Panc1 (cell line): ENCODE measurements at regions not wholly inside any gene's neighbourhood (a gene's known extent, or its start where the extent isn't known, plus 50 kb on each side); places are given as distances from the start of the nearest gene placed in this dataset.

ENCODE experiments used
- TCF7L2 ChIP-seq: IDR thresholded peaks from 2 replicates; pipeline ENCODE4 v1.6.1; 2011; ENCODE audit warnings: mild to moderate bottlenecking, low read depth, low read length, inconsistent platforms
- TF ChIP-seq, protein P1 (sequence below): fragments of 450-650 bp; IDR thresholded peaks from 2 replicates; pipeline ENCODE4 v1.5.1; 2017; ENCODE audit warnings: mild to moderate bottlenecking

DNA sequence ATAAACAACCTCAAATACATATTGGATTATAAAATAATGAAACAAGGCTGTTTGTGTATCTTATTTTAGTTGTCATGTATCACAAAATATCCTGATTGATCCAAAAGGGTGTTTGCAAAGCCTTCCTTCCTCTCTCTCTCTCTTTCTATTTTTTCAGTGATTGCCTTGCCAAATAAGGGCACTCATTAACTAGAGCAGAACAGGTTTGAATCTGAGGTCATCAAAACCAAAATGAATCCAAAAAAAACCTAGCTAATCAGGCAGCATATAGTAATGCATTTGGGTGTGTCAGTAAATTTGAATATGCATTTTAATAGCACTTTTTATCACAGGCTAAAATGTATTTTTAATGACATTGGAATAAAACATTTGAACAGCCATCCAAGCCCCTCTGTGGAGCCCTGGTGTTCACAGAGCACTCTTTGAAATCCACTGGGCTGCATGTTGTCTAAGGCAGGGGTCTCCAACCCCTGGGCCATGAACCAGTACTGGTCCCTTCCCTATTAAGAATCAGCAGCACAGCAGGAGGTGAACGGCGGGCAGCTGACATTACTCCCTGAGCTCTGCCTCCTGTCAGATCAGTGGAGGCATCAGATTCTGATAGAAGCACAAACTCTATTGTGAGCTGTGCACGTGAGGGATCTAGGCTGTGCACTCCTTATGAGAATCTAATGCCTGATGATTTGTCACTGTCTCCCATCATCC lies 171.8 kb upstream of the RAI14 start:
- no peak for TF ChIP-seq TCF7L2
- TF ChIP-seq, protein P1, sequence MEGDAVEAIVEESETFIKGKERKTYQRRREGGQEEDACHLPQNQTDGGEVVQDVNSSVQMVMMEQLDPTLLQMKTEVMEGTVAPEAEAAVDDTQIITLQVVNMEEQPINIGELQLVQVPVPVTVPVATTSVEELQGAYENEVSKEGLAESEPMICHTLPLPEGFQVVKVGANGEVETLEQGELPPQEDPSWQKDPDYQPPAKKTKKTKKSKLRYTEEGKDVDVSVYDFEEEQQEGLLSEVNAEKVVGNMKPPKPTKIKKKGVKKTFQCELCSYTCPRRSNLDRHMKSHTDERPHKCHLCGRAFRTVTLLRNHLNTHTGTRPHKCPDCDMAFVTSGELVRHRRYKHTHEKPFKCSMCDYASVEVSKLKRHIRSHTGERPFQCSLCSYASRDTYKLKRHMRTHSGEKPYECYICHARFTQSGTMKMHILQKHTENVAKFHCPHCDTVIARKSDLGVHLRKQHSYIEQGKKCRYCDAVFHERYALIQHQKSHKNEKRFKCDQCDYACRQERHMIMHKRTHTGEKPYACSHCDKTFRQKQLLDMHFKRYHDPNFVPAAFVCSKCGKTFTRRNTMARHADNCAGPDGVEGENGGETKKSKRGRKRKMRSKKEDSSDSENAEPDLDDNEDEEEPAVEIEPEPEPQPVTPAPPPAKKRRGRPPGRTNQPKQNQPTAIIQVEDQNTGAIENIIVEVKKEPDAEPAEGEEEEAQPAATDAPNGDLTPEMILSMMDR: no peak
